ENCODE measurements at regions not wholly inside any gene's neighbourhood (a gene's known extent, or its start where the extent isn't known, plus 50 kb on each side); places are given as distances from the start of the nearest gene placed in this dataset.

DNA sequence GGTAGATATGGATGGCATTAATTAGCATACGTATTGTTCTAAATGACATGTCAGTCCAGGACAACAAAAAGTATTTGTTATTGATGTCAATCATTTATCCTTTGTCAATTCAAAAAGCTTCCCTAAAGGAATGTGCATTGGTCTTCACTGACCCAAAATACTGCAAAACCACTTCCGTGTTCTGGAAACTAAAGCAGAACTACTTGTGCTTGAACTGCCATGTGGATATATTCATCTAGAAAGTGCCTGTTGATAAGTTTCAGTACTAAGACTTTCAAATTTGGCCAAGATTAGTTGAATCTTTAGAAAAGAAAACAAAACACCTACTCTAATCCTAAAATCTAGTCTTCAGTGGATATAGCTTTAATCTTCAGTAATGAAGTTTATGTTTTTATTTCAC is 242.1 kb upstream of the PPP1R3A start:
- no peak overlapping the region for H3K4me3 ChIP-seq (ENCODE audit: low read depth, low read length)
- TF ChIP-seq, protein P1, sequence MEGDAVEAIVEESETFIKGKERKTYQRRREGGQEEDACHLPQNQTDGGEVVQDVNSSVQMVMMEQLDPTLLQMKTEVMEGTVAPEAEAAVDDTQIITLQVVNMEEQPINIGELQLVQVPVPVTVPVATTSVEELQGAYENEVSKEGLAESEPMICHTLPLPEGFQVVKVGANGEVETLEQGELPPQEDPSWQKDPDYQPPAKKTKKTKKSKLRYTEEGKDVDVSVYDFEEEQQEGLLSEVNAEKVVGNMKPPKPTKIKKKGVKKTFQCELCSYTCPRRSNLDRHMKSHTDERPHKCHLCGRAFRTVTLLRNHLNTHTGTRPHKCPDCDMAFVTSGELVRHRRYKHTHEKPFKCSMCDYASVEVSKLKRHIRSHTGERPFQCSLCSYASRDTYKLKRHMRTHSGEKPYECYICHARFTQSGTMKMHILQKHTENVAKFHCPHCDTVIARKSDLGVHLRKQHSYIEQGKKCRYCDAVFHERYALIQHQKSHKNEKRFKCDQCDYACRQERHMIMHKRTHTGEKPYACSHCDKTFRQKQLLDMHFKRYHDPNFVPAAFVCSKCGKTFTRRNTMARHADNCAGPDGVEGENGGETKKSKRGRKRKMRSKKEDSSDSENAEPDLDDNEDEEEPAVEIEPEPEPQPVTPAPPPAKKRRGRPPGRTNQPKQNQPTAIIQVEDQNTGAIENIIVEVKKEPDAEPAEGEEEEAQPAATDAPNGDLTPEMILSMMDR (conservative IDR thresholded peaks at IDR 0.05; ENCODE audit: low read depth, low read length) = no peak
- no peak for DNase-seq (ENCODE audit: low read depth)

GRCh38 chr7:114158854-114159253 is 240.0 kb upstream of the PPP1R3A start:
- no peak for DNase-seq (ENCODE audit: low read depth)
- H3K4me3 ChIP-seq (ENCODE audit: low read depth, low read length) = no peak overlapping the region
- TF ChIP-seq, protein P1 (conservative IDR thresholded peaks at IDR 0.05; ENCODE audit: low read depth, low read length) = no peak

GRCh38 chr7:114158275-114158674 is 239.5 kb upstream of the PPP1R3A start:
- peak; percentile 70 for DNase-seq (ENCODE audit: low read depth)
- TF ChIP-seq, protein P1 (conservative IDR thresholded peaks at IDR 0.05; ENCODE audit: low read depth, low read length) = no peak
- no peak overlapping the region for H3K4me3 ChIP-seq (ENCODE audit: low read depth, low read length)

DNA sequence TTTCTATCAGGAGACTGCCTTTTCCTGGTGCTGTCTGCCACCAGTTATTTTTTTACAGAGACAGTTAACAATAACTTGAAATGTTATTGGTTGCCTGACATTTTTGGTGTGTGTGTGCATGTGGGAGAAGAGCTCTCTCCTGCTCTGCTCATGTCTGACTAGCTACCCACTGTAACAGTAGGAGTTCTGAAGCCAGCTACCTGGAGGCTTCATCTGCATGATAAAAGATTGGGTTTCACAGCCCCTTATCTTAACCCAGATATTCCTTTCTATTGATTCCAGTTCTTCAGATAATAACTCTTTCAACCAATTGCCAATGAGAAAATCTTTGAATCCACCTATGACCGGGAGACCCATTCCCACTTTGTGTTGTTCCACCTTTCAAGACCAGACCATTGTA is 237.4 kb upstream of the PPP1R3A start:
- TF ChIP-seq, protein P1 (conservative IDR thresholded peaks at IDR 0.05; ENCODE audit: low read depth, low read length) = no peak
- DNase-seq (ENCODE audit: low read depth) = no peak

DNA sequence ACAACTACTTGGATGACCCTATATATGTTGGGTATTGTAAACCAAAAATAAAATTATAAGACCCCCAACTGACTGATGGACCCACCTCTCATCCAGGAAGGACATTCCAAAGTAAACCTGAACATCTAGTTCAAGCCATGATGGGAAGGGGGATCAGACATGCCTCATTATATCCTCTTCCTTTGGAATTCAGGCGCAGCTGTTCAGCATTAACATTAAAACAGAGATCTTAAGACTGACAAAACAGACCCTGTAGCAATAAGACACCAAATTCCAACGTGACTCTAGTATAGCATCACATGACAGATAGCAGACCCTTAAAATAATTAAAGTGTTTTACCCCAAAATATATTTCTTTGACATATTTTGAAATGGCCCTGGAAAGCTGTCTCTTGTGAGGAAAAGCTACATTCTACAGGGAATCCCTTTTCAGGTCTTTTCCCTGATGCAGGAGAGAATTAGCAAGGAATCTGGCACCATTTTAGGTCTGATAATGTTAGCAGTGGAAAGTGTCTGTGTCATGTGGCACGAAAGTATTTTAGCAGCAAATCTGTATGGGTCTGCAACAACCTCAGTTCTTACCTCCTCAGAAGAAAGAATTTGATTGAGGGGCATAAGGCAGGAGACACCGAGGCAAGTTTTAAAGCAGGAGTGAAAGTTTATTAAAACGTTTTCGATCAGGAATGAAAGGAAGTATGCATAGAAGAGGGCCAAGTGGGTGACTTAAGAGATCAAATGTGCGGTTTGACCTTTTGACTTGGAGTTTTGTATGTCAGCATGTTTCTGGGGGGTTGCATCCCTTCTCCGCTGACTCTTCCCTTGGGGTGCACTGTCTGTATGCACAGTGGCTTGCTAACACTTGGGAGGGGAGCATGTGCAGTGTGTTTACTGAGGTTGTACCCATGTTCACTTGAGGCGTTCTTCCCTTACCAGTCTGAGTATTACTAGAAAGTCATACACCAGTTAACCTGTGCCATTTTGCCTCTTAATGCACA is 236.6 kb upstream of the PPP1R3A start:
- DNase-seq (ENCODE audit: low read depth) = no peak
- no peak overlapping the region for H3K4me3 ChIP-seq (ENCODE audit: low read depth, low read length)
- TF ChIP-seq, protein P1 (conservative IDR thresholded peaks at IDR 0.05; ENCODE audit: low read depth, low read length) = no peak

More for the DNA sequence above, 237.4 kb upstream of the PPP1R3A start:
- H3K4me3 ChIP-seq (ENCODE audit: low read depth, low read length) = no peak overlapping the region

DNA sequence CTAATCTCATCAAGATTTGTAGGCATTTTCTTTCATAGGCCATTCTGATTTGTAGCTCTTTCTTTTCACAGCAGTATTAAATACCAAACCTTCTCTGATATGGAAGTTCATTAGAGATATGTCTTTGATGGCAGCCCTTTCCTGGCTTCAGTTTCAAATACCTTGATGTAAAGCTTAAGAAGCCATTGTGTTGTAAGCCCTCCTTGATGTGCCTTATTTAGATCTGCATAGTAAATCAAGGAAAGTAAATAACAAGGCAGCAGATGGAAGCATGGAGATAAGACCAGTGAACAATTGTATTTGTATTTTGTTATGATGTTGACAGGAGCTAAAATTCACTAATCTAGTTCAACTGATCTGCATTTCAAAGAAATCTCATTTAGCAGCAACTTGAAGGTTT is 234.9 kb upstream of the PPP1R3A start:
- no peak overlapping the region for H3K4me3 ChIP-seq (ENCODE audit: low read depth, low read length)
- TF ChIP-seq, protein P1 (conservative IDR thresholded peaks at IDR 0.05; ENCODE audit: low read depth, low read length) = no peak
- DNase-seq (ENCODE audit: low read depth) = no peak
